ENCODE measurements at regions not wholly inside any gene's neighbourhood (a gene's known extent, or its start where the extent isn't known, plus 50 kb on each side); places are given as distances from the start of the nearest gene placed in this dataset.
"Not testable (repeated sequence)": the region's sequence is repeated elsewhere in the genome, so short reads cannot be mapped to it uniquely, and the experiment has no call there.

- TF ChIP-seq TAF1 (IDR thresholded peaks at IDR 0.05; ENCODE audit: low read depth, low read length), result no peak
- no peak for TF ChIP-seq POLR2AphosphoS5 (IDR thresholded peaks at IDR 0.05; ENCODE audit: low read depth, low read length)
- TF ChIP-seq SPI1 (IDR thresholded peaks at IDR 0.05; ENCODE audit: low read depth, low read length), result no peak
- no peak for TF ChIP-seq POLR2A (IDR thresholded peaks at IDR 0.05; ENCODE audit: low read depth, low read length)
- no peak for TF ChIP-seq PAX5 (IDR thresholded peaks at IDR 0.05; ENCODE audit: insufficient read depth, low read length, severe bottlenecking)
- no peak for TF ChIP-seq POU2F2 (IDR thresholded peaks at IDR 0.05; ENCODE audit: low read depth, low read length)
- no peak for DNase-seq (ENCODE audit: insufficient read length, low spot score)
- no peak for FAIRE-seq
Observed at GRCh38 chr9:15058236-15058635, 148.0 kb upstream of the FREM1 start.

- not testable (repeated sequence) for DNase-seq (ENCODE audit: insufficient read length, low spot score); FAIRE-seq
Observed at GRCh38 chr9:15055284-15055683, 145.1 kb upstream of the FREM1 start.

GRCh38 chr9:15048772-15049171 lies 138.5 kb upstream of the FREM1 start:
- DNase-seq (ENCODE audit: insufficient read length, low spot score) (no peak), FAIRE-seq (no peak)
- TF ChIP-seq POU2F2 (IDR thresholded peaks at IDR 0.05; ENCODE audit: low read depth, low read length) (no peak), TAF1 (IDR thresholded peaks at IDR 0.05; ENCODE audit: low read depth, low read length) (no peak), POLR2A (IDR thresholded peaks at IDR 0.05; ENCODE audit: low read depth, low read length) (no peak), SPI1 (IDR thresholded peaks at IDR 0.05; ENCODE audit: low read depth, low read length) (no peak), PAX5 (IDR thresholded peaks at IDR 0.05; ENCODE audit: insufficient read depth, low read length, severe bottlenecking) (no peak), POLR2AphosphoS5 (IDR thresholded peaks at IDR 0.05; ENCODE audit: low read depth, low read length) (no peak)

GRCh38 chr9:15047028-15047551 lies 136.9 kb upstream of the FREM1 start:
- TF ChIP-seq TAF1 (IDR thresholded peaks at IDR 0.05; ENCODE audit: low read depth, low read length), result no peak
- TF ChIP-seq POU2F2 (IDR thresholded peaks at IDR 0.05; ENCODE audit: low read depth, low read length), result no peak
- TF ChIP-seq POLR2A (IDR thresholded peaks at IDR 0.05; ENCODE audit: low read depth, low read length), result no peak
- no peak for TF ChIP-seq SPI1 (IDR thresholded peaks at IDR 0.05; ENCODE audit: low read depth, low read length)
- no peak for TF ChIP-seq POLR2AphosphoS5 (IDR thresholded peaks at IDR 0.05; ENCODE audit: low read depth, low read length)
- TF ChIP-seq PAX5 (IDR thresholded peaks at IDR 0.05; ENCODE audit: insufficient read depth, low read length, severe bottlenecking), result no peak
- DNase-seq (ENCODE audit: insufficient read length, low spot score) (no peak), FAIRE-seq (no peak)

- TF ChIP-seq TAF1 (IDR thresholded peaks at IDR 0.05; ENCODE audit: low read depth, low read length), result no peak
- no peak for TF ChIP-seq SPI1 (IDR thresholded peaks at IDR 0.05; ENCODE audit: low read depth, low read length)
- no peak for TF ChIP-seq POLR2A (IDR thresholded peaks at IDR 0.05; ENCODE audit: low read depth, low read length)
- TF ChIP-seq POU2F2 (IDR thresholded peaks at IDR 0.05; ENCODE audit: low read depth, low read length), result no peak
- no peak for TF ChIP-seq POLR2AphosphoS5 (IDR thresholded peaks at IDR 0.05; ENCODE audit: low read depth, low read length)
- no peak for TF ChIP-seq PAX5 (IDR thresholded peaks at IDR 0.05; ENCODE audit: insufficient read depth, low read length, severe bottlenecking)
- DNase-seq (ENCODE audit: insufficient read length, low spot score), result no peak
- no peak for FAIRE-seq
Observed at GRCh38 chr9:15033316-15033715, 123.1 kb upstream of the FREM1 start.

- FAIRE-seq (no peak), DNase-seq (ENCODE audit: insufficient read length, low spot score) (no peak)
- no peak for TF ChIP-seq POLR2AphosphoS5 (IDR thresholded peaks at IDR 0.05; ENCODE audit: low read depth, low read length)
- TF ChIP-seq PAX5 (IDR thresholded peaks at IDR 0.05; ENCODE audit: insufficient read depth, low read length, severe bottlenecking), result no peak
- TF ChIP-seq POLR2A (IDR thresholded peaks at IDR 0.05; ENCODE audit: low read depth, low read length), result no peak
- TF ChIP-seq TAF1 (IDR thresholded peaks at IDR 0.05; ENCODE audit: low read depth, low read length), result no peak
Observed at GRCh38 chr9:15032860-15033259, 122.6 kb upstream of the FREM1 start.

GRCh38 chr9:15021146-15021545 lies 110.9 kb upstream of the FREM1 start:
- FAIRE-seq, result no peak
- DNase-seq (ENCODE audit: insufficient read length, low spot score), result no peak
- no peak for TF ChIP-seq SPI1 (IDR thresholded peaks at IDR 0.05; ENCODE audit: low read depth, low read length)
- TF ChIP-seq POLR2A (IDR thresholded peaks at IDR 0.05; ENCODE audit: low read depth, low read length), result no peak
- no peak for TF ChIP-seq TAF1 (IDR thresholded peaks at IDR 0.05; ENCODE audit: low read depth, low read length)
- TF ChIP-seq POU2F2 (IDR thresholded peaks at IDR 0.05; ENCODE audit: low read depth, low read length), result no peak
- TF ChIP-seq POLR2AphosphoS5 (IDR thresholded peaks at IDR 0.05; ENCODE audit: low read depth, low read length), result no peak
- TF ChIP-seq PAX5 (IDR thresholded peaks at IDR 0.05; ENCODE audit: insufficient read depth, low read length, severe bottlenecking), result no peak

GRCh38 chr9:15018096-15018637 lies 107.9 kb upstream of the FREM1 start:
- FAIRE-seq (no peak), DNase-seq (ENCODE audit: insufficient read length, low spot score) (no peak)
- TF ChIP-seq POLR2A (IDR thresholded peaks at IDR 0.05; ENCODE audit: low read depth, low read length), result no peak
- no peak for TF ChIP-seq SPI1 (IDR thresholded peaks at IDR 0.05; ENCODE audit: low read depth, low read length)
- no peak for TF ChIP-seq POLR2AphosphoS5 (IDR thresholded peaks at IDR 0.05; ENCODE audit: low read depth, low read length)
- TF ChIP-seq POU2F2 (IDR thresholded peaks at IDR 0.05; ENCODE audit: low read depth, low read length), result no peak
- TF ChIP-seq TAF1 (IDR thresholded peaks at IDR 0.05; ENCODE audit: low read depth, low read length), result no peak
- TF ChIP-seq PAX5 (IDR thresholded peaks at IDR 0.05; ENCODE audit: insufficient read depth, low read length, severe bottlenecking), result no peak

- FAIRE-seq (no peak), DNase-seq (ENCODE audit: insufficient read length, low spot score) (no peak)
- TF ChIP-seq SPI1 (IDR thresholded peaks at IDR 0.05; ENCODE audit: low read depth, low read length) (no peak), POLR2A (IDR thresholded peaks at IDR 0.05; ENCODE audit: low read depth, low read length) (no peak), TAF1 (IDR thresholded peaks at IDR 0.05; ENCODE audit: low read depth, low read length) (no peak), POLR2AphosphoS5 (IDR thresholded peaks at IDR 0.05; ENCODE audit: low read depth, low read length) (no peak), PAX5 (IDR thresholded peaks at IDR 0.05; ENCODE audit: insufficient read depth, low read length, severe bottlenecking) (no peak), POU2F2 (IDR thresholded peaks at IDR 0.05; ENCODE audit: low read depth, low read length) (no peak)
Observed at GRCh38 chr9:15010581-15010980, 100.4 kb upstream of the FREM1 start.

GRCh38 chr9:15007698-15008097 lies 97.5 kb upstream of the FREM1 start:
- DNase-seq (ENCODE audit: insufficient read length, low spot score) (no peak), FAIRE-seq (no peak)
- TF ChIP-seq TAF1 (IDR thresholded peaks at IDR 0.05; ENCODE audit: low read depth, low read length) (no peak), PAX5 (IDR thresholded peaks at IDR 0.05; ENCODE audit: insufficient read depth, low read length, severe bottlenecking) (no peak), POLR2A (IDR thresholded peaks at IDR 0.05; ENCODE audit: low read depth, low read length) (no peak), POU2F2 (IDR thresholded peaks at IDR 0.05; ENCODE audit: low read depth, low read length) (no peak), SPI1 (IDR thresholded peaks at IDR 0.05; ENCODE audit: low read depth, low read length) (no peak), POLR2AphosphoS5 (IDR thresholded peaks at IDR 0.05; ENCODE audit: low read depth, low read length) (no peak)
